GM23338 (cell line): ENCODE measurements at regions not wholly inside any gene's neighbourhood (a gene's known extent, or its start where the extent isn't known, plus 50 kb on each side); places are given as distances from the start of the nearest gene placed in this dataset.

ENCODE experiments used
- ATAC-seq: fragments of 200-7000 bp; cut with Tn5 transposase; 3 replicates; pipeline ENCODE4 v1.9.1; 2020
- DNase-seq: peaks from one replicate; pipeline ENCODE4 v3.0.0-alpha.2; 2015; ENCODE audit warnings: low spot score
- H2AFZ ChIP-seq: fragments of 200-600 bp; sonication (generic); 2 replicates; pipeline ENCODE4 v1.8.0; 2016; ENCODE audit warnings: antibody characterized with exemption, mild to moderate bottlenecking, moderate library complexity
- H3F3A ChIP-seq: fragments of 200-600 bp; sonication (generic); replicated peaks from 2 replicates; pipeline ENCODE4 v1.8.0; 2017; ENCODE audit warnings: antibody characterized with exemption, mixed run types, low read depth
- H3K27ac ChIP-seq: fragments of 200-600 bp; sonication (generic); 2 replicates; pipeline ENCODE4 v1.6.1; 2016; ENCODE audit warnings: low read depth
- H3K27me3 ChIP-seq: fragments of 200-600 bp; sonication (generic); 2 replicates; pipeline ENCODE4 v1.8.0; 2016; ENCODE audit warnings: mild to moderate bottlenecking, mixed run types, moderate library complexity; ENCODE audit not compliant: insufficient read depth
- H3K36me3 ChIP-seq: fragments of 200-600 bp; sonication (generic); 2 replicates; pipeline ENCODE4 v1.8.0; 2016; ENCODE audit warnings: mild to moderate bottlenecking; ENCODE audit not compliant: insufficient read depth
- H3K4me1 ChIP-seq: fragments of 200-600 bp; sonication (generic); 2 replicates; pipeline ENCODE4 v1.8.0; 2016; ENCODE audit warnings: mild to moderate bottlenecking, moderate library complexity; ENCODE audit not compliant: insufficient read depth
- H3K4me2 ChIP-seq: fragments of 200-600 bp; sonication (generic); 2 replicates; pipeline ENCODE4 v1.7.1; 2017; ENCODE audit warnings: mixed run types
- H3K4me3 ChIP-seq: fragments of 200-600 bp; sonication (generic); 2 replicates; pipeline ENCODE4 v1.6.1; 2016; ENCODE audit warnings: mixed run types
- H3K79me2 ChIP-seq: fragments of 200-600 bp; sonication (generic); replicated peaks from 2 replicates; pipeline ENCODE4 v1.8.0; 2017; ENCODE audit warnings: mild to moderate bottlenecking; ENCODE audit not compliant: insufficient read depth
- H3K9me2 ChIP-seq: fragments of 200-600 bp; sonication (generic); 2 replicates; pipeline ENCODE4 v1.8.0; 2017; ENCODE audit not compliant: insufficient read depth
- H4K20me1 ChIP-seq: fragments of 200-600 bp; sonication (generic); replicated peaks from 2 replicates; pipeline ENCODE4 v1.8.0; 2017; ENCODE audit warnings: mild to moderate bottlenecking; ENCODE audit not compliant: insufficient read depth
- H3K27ac Mint-ChIP-seq: 2 replicates; pipeline ENCODE4 v1.8.0; 2020; ENCODE audit warnings: inconsistent platforms, mild to moderate bottlenecking, moderate library complexity, mixed read lengths
- H3K27me3 Mint-ChIP-seq: 3 replicates; pipeline ENCODE4 v1.8.0; 2022; ENCODE audit warnings: low read depth, mild to moderate bottlenecking, moderate library complexity, mixed read lengths, inconsistent platforms; ENCODE audit not compliant: insufficient read depth, poor library complexity
- H3K36me3 Mint-ChIP-seq: 3 replicates; pipeline ENCODE4 v1.8.0; 2021; ENCODE audit warnings: low read depth, mild to moderate bottlenecking, inconsistent platforms, moderate library complexity, mixed read lengths
- H3K4me1 Mint-ChIP-seq: 3 replicates; pipeline ENCODE4 v1.8.0; 2020; ENCODE audit warnings: mild to moderate bottlenecking, inconsistent platforms, mixed read lengths
- H3K4me3 Mint-ChIP-seq: 3 replicates; pipeline ENCODE4 v1.8.0; 2021; ENCODE audit warnings: moderate library complexity, mild to moderate bottlenecking, inconsistent platforms, mixed read lengths
- H3K9me3 Mint-ChIP-seq: 3 replicates; pipeline ENCODE4 v1.8.0; 2020; ENCODE audit warnings: moderate library complexity, mild to moderate bottlenecking, inconsistent platforms, mixed read lengths
- CREB1 ChIP-seq: fragments of 250-450 bp; sonication (Bioruptor Pico); IDR thresholded peaks from 2 replicates; pipeline ENCODE4 v1.5.0; 2020; ENCODE audit warnings: low read depth, mild to moderate bottlenecking, moderate library complexity
- CTCF ChIP-seq, 2 experiments: fragments of 200-600 bp in 1 of 2; sonication (generic) in 1 of 2; conservative IDR thresholded peaks; 2 replicates each; pipeline versions ENCODE4 v1.5.1 to v1.6.1; 2016 to 2017; ENCODE audit warnings: antibody characterized with exemption in 2 of 2, low read depth in 2 of 2, mild to moderate bottlenecking in 2 of 2, moderate library complexity in 1 of 2
- ETS1 ChIP-seq: IDR thresholded peaks from 2 replicates; pipeline ENCODE4 v1.6.1; 2016; ENCODE audit warnings: antibody characterized with exemption
- EZH2 ChIP-seq: fragments of 200-600 bp; sonication (generic); IDR thresholded peaks from one replicate; pipeline ENCODE4 v1.8.0; 2017; ENCODE audit warnings: antibody characterized with exemption, mild to moderate bottlenecking, low read depth; ENCODE audit not compliant: unreplicated experiment
- EZH2phosphoT487 ChIP-seq: fragments of 200-600 bp; sonication (generic); IDR thresholded peaks from one replicate; pipeline ENCODE4 v1.8.1; 2018; ENCODE audit warnings: antibody characterized with exemption; ENCODE audit not compliant: unreplicated experiment
- JUNB ChIP-seq: IDR thresholded peaks from one replicate; pipeline ENCODE4 v1.6.1; 2016; ENCODE audit warnings: antibody characterized with exemption; ENCODE audit not compliant: unreplicated experiment
- NANOG ChIP-seq: IDR thresholded peaks from 2 replicates; pipeline ENCODE4 v1.6.1; 2016; ENCODE audit warnings: antibody characterized with exemption, borderline replicate concordance
- POLR2AphosphoS5 ChIP-seq: IDR thresholded peaks from 2 replicates; pipeline ENCODE4 v1.6.1; 2016; ENCODE audit warnings: antibody characterized with exemption, low read depth
- REST ChIP-seq: IDR thresholded peaks from one replicate; pipeline ENCODE4 v1.6.1; 2018; ENCODE audit warnings: antibody characterized with exemption; ENCODE audit not compliant: unreplicated experiment
- STAT1 ChIP-seq: IDR thresholded peaks from one replicate; pipeline ENCODE4 v1.6.1; 2016; ENCODE audit warnings: antibody characterized with exemption; ENCODE audit not compliant: unreplicated experiment
- ZNF114 ChIP-seq: fragments of 250-450 bp; sonication (Bioruptor Pico); IDR thresholded peaks from 2 replicates; pipeline ENCODE4 v1.5.0; 2020; ENCODE audit warnings: mild to moderate bottlenecking, moderate library complexity
- ZNF462 ChIP-seq: fragments of 250-450 bp; sonication (Bioruptor Pico); IDR thresholded peaks from 2 replicates; pipeline ENCODE4 v1.5.0; 2020; ENCODE audit warnings: mild to moderate bottlenecking, moderate library complexity

- Histone ChIP-seq H3K27ac (no peak overlapping the region), H4K20me1 (no peaks in the 10 kb centered on the region), H3K36me3 (no peaks in the 10 kb centered on the region), H3K4me2 (peak overlapping the region; percentile 72), H3F3A (no peaks in the 10 kb centered on the region), H3K4me1 (peaks cover 13% of the 10 kb centered on the region), H2AFZ (no peak overlapping the region), H3K4me3 (peak overlapping the region; percentile 32), H3K9me2 (no peaks in the 10 kb centered on the region), H3K79me2 (no peaks in the 10 kb centered on the region), H3K27me3 (no peaks in the 10 kb centered on the region)
- no peak for TF ChIP-seq ZNF462 (CRISPR knock-in tag)
- no peak for TF ChIP-seq JUNB
- TF ChIP-seq EZH2 = no peak
- no peak for TF ChIP-seq CREB1
- no peak for TF ChIP-seq REST
- TF ChIP-seq POLR2AphosphoS5 = no peak
- TF ChIP-seq CTCF (conservative IDR thresholded peaks at IDR 0.05; ENCODE audit: low read depth in 2 of 2) = no peak
- TF ChIP-seq ZNF114 (CRISPR knock-in tag) = no peak
- TF ChIP-seq NANOG = no peak
- no peak for TF ChIP-seq EZH2phosphoT487
- no peak for TF ChIP-seq ETS1
- TF ChIP-seq STAT1 = no peak
- Mint-ChIP-seq H3K27ac (peak overlapping the region; percentile 98), H3K36me3 (no peaks in the 10 kb centered on the region), H3K4me3 (peak overlapping the region; percentile 60), H3K9me3 (no peaks in the 10 kb centered on the region), H3K4me1 (peaks cover 21% of the 10 kb centered on the region; the same call in 2 of the 3 replicates), H3K27me3 (no peaks in the 10 kb centered on the region)
- ATAC-seq (peak; percentile 93), DNase-seq (peak; percentile 66)
Measured at GRCh38 chrX:153245288-153245731, 66.2 kb downstream of the MAGEA1 start.
